ENCODE measurements at regions not wholly inside any gene's neighbourhood (a gene's known extent, or its start where the extent isn't known, plus 50 kb on each side); places are given as distances from the start of the nearest gene placed in this dataset.

GRCh38 chr3:42345811-42346210 lies 64.6 kb downstream of the LYZL4 start:
- DNase-seq, result no peak

- DNase-seq, result no peak
Observed at GRCh38 chr3:42340466-42340865, 69.9 kb downstream of the LYZL4 start.

- peak; percentile 62 for DNase-seq
Observed at GRCh38 chr3:42339321-42339720, 71.1 kb downstream of the LYZL4 start.

- DNase-seq, result no peak
Observed at GRCh38 chr3:42336103-42336502, 70.1 kb upstream of the CCK start.

- DNase-seq, result no peak
Observed at GRCh38 chr3:42317137-42317536, 51.2 kb upstream of the CCK start.
